ENCODE measurements at regions not wholly inside any gene's neighbourhood (a gene's known extent, or its start where the extent isn't known, plus 50 kb on each side); places are given as distances from the start of the nearest gene placed in this dataset.

- TF ChIP-seq, protein P1, sequence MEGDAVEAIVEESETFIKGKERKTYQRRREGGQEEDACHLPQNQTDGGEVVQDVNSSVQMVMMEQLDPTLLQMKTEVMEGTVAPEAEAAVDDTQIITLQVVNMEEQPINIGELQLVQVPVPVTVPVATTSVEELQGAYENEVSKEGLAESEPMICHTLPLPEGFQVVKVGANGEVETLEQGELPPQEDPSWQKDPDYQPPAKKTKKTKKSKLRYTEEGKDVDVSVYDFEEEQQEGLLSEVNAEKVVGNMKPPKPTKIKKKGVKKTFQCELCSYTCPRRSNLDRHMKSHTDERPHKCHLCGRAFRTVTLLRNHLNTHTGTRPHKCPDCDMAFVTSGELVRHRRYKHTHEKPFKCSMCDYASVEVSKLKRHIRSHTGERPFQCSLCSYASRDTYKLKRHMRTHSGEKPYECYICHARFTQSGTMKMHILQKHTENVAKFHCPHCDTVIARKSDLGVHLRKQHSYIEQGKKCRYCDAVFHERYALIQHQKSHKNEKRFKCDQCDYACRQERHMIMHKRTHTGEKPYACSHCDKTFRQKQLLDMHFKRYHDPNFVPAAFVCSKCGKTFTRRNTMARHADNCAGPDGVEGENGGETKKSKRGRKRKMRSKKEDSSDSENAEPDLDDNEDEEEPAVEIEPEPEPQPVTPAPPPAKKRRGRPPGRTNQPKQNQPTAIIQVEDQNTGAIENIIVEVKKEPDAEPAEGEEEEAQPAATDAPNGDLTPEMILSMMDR (IDR thresholded peaks at IDR 0.05; ENCODE audit: insufficient read depth, low read length), result no peak
- TF ChIP-seq POLR2AphosphoS5 (IDR thresholded peaks at IDR 0.05; ENCODE audit: low read depth), result no peak
These were observed 102.3 kb upstream of the GBE1 start for GRCh38 chr3:81863756-81864155.

Measured in HL-60 (cell line).